NCI-H2196 treated with DMSO at 0.1 percent for 48 hours (cell line): ENCODE measurements at regions not wholly inside any gene's neighbourhood (a gene's known extent, or its start where the extent isn't known, plus 50 kb on each side); places are given as distances from the start of the nearest gene placed in this dataset.

Experiments used
- DNase-seq: peaks from one replicate; lab custom pipeline; 2025; ENCODE audit not compliant: unreplicated experiment; lab: John Stamatoyannopoulos, UW

DNA sequence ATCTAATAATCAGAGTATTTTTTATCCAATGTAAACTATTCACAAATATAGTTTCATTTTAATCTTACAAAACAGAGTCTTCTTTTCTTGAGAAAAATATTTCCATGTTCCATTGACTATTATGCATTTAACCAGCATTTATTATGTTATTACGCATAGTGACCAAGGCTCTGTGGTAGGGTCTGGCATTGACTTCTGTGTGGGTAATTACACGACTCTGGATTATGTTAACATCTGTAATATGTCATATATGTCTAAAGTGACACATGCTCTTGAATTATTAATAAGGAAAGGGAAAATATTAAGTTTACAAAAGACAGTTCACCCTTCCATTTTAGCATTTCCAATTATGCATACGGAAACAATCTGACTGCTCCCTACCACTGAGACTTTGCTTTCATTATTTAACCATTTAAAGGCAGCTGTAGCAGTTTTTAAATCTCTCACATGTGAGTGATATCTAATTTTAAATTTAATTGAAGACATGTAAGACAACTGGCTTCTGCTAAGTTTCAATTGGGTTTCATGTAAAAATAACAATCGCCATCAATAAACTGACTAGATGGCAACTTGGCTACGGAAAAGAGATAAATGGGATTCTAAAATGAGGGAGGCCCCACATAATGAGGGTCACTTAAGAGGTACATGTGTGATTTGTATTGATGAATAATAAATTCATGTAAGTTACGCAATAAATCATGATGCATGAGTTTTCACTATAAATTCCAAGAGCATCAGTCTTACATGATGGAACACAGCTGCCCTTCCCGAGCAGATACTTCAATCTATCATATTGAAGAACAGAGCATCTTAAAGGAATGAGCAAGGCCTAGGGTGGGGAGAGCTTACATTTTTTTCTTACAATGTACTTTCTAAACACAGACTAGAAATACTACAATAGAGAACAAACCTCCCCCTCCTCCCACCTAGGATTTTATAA lies 1056.8 kb downstream of the MAT2B start:
- no peak for DNase-seq

GRCh38 chr5:164563370-164563769 lies 1058.0 kb downstream of the MAT2B start:
- no peak for DNase-seq

DNA sequence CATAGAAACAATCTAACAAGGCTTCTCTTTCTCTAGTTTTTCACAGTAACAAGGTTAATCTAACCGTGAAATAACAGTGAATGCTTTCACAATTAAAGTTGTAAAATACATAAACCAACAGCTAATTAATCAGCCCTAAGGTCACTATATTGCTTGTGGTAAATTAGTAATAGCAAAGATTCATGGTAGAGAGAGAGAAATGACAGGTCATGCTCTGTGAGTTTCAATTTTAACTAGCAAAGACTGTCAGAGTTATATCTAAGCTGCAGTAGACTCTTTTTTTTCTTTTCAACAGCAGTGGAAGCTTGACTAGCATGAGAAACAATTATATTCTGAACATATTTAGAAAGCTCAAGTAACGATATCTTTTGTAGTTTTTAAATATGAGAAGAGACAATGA lies 1068.0 kb downstream of the MAT2B start:
- no peak for DNase-seq

GRCh38 chr5:164577201-164577600 lies 1071.8 kb downstream of the MAT2B start:
- DNase-seq = no peak

DNA sequence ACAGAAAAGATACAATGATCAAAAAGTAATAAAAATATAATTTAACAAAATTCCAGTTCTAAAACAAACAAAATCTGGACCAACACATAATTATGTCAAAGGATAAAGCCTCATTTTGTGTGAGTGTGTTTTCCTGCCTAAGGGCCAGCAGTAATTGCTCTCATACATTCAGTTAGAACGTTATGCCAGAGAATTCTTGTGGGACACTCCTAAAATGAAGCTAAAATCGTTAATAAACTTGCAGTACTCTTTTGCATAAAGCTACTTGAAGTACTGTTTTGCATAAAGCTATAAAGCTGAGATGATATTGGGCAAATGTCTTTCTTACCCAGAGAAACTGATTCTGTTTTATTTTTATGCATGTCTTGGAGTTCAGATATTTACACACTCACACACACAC lies 1072.3 kb downstream of the MAT2B start:
- no peak for DNase-seq

DNA sequence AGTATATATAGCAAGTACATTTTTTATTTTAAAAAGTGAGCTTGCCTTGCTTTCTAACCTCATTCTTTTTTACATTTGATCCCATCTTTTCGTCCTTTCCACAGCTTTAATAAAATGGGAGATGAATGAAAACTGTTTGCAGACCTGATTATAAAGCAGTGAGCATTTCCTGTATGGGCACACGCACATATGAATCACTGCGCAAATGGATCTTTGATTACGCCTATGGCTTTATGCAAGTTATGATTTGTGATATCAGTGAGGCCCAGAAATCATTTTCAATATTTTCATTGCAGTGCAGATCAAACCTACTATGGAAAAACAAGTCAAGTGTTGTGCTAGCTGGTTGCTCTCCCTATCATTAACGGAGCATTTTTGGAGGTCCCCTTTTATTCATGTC lies 1073.0 kb downstream of the MAT2B start:
- no peak for DNase-seq

DNA sequence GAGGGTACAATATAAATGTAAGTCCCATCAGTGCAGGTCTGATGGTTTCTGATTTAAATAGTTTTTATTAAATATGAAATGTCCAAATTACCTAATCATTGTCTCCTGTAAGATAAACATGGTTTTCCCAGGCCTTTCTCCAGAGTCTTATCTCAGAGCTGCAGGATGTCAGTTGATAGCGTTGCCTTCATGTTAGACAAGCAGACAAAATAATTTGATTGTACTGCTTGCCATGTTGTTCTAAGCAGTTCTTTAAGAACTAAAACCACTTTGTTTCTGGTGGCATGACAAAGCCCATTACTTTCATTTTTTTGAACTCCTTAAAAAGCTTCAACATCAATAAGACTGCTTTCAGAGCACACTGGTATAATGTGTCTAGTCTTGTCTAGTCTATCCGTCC lies 1073.5 kb downstream of the MAT2B start:
- DNase-seq = no peak

DNA sequence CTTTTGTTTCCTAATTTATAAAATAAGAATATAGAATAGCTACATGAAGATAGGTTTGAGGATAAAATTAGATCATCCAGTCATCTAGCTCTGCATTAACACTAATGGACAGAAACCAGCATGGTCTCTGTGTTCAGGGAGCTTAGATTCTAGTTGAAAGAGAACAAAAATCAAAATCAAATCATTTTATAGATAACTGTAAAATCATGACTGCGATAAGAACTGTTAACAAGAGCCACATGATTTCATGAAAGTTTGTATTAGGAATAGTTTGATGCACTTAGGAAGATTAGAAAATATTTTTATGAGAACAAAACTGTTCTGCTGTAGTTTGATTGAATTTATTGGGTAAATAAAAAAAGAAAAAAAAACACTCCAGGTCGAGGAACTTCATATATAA lies 1074.7 kb downstream of the MAT2B start:
- no peak for DNase-seq

DNA sequence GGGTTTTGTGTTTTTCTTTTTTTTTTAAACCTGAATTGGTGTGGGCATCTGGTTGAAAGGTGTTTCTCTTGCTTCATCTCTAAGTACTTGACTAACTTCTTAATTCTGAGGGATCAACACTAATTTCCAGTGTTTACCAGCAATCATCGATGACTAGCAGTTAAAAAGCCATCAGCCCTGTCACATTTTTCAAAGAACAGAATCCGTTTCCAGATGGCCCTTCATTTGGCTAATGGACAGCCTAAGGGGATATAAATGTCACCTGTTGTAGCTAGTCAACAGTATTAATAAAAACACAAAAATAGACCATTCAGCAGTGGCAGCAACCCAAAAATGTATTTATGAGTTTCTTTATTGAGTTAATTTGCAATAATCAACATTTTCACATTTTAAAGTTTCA lies 1076.5 kb downstream of the MAT2B start:
- no peak for DNase-seq

GRCh38 chr5:164593982-164594381 lies 1088.6 kb downstream of the MAT2B start:
- no peak for DNase-seq

GRCh38 chr5:164597293-164597900 lies 1092.0 kb downstream of the MAT2B start:
- no peak for DNase-seq

DNA sequence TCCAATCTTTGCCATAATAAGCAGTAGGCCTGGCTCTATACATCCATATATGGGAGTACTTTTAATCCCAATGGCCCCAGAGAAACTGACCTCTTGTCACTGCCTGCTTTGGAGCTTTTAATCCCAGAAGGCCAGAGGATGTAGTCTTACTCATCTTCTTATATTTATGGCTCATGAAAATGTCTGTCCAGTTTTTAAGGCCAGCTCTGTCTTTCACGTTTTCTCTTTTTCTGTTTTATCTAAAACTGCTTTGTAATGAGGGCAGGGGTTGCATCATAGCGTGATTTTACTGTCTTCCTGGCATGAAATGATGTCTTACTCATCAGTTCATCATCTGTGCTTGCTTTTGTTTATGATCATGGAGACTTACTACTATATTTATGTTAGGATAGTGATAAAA lies 1094.9 kb downstream of the MAT2B start:
- DNase-seq = no peak

DNA sequence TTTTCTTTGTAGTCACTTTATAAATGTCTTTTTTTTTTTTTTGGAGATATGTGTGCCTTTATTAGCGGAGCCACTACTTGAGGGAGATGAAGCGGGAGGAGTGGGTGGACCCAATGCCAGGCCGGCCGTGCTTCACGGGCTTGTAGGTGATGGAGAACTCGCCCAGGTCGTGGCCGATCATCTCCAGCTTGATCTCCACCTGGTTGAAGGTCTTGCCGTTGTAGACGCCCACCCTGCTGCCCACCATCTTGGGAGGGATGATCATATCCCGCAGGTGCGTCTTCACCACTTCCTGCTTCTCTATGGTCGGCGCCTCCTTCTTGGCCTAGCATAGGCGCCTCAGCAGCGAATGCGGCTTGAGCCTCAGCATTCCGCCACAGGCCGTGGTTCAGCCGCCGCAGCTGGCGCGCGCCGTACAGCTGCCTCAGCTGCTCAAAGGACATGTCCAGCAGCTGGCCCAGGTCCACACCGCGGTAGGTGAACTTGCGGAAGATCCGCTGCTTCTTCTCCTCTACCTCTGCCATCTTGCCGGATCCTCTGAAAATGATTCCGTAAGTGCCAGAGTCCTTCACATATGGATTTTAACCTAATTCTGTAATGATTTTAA lies 1095.6 kb downstream of the MAT2B start:
- DNase-seq = no peak

DNA sequence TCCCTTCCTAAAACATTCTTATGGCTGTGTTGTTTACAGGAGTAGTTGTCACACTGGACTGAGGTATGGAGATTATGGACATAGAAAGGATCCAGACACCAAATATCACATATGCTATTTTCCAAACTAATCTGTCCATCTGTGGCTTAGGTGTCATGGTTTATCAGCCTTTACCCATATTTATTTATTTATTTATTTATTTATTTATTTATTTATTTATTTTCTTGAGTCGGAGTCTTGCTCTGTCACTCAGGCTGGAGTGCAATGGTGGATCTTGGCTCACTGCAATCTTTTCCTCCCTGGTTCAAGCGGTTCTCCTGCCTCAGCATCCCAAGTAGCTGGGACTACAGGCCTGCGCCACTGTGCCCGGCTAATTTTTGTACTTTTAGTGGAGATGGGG lies 1103.1 kb downstream of the MAT2B start:
- no peak for DNase-seq

- DNase-seq = no peak
These were observed 1105.0 kb downstream of the MAT2B start for GRCh38 chr5:164610374-164610773.

DNA sequence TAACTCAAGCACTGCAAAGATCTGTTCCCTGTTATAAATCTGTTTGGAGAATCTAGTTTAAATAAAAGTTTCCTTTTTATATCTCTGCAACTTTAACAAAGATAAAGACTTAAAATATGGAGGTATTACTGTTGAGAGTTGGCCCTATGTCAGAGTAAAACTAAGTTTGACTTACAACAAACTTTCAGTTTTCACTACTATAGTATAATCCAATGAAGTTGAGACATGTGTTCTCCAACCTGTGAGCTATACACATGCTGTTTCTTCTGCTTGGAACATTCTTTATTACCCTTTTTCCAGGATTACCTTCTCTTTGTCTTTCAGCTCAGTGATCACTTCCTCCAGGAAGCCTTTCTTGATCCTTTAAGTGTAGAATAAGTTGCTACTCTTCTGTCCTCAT lies 1109.3 kb downstream of the MAT2B start:
- no peak for DNase-seq

DNA sequence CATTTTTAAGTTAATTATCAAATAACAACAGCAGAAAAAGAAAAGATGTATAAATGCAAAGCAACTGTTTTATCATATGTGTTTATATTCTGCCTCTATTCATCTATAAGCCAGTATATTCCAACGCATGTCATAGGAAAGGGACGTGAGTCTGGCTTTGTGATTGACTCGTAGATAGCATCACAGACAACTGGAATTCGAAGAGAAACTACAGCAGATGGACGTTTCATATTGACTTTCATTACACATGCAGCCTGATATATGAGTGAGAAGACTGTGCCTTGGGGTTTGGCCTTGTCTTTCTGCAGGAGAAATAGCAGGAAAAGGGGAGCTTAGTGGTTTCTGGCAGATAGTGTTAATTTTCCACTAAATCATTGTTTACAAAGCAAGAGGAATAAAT lies 1111.9 kb downstream of the MAT2B start:
- no peak for DNase-seq

DNA sequence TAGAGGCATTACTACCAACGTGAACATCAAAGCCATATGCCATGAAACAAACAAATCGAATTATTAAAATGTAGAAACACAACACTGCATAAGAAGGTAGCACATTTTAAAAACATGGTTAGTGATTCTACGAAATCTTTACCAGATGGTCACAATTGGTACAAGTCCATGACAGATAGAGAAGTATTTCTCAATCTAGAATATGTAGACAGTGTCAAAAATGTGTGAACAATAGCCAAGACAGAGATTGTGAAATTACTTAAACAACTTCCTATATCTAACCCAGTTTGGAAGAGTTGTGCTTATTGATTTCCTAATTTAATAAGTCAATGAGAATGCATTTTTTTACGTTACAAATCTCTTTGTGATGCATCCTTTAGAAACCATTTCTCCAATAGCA lies 1121.6 kb downstream of the MAT2B start:
- DNase-seq = no peak

DNA sequence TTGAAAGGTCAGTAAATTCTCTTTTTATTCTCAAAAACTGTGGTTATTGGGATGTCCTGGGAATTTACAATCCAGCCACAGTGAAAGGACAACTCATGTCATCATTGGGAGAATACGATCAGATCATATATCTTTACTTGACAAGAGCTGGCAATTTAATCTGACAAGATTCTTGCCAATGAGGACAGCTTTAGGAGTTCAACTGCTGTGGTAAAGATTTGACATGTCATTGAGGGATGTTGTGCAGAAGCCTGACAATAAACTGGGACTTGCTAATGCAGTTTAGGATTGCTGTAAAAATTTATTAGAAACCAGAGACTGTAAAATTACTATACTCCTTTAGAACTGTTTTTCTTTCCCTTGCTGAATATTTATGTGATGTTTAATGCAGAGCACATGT lies 1131.0 kb downstream of the MAT2B start:
- DNase-seq = no peak

GRCh38 chr5:164637931-164638521 lies 1132.6 kb downstream of the MAT2B start:
- DNase-seq = no peak

GRCh38 chr5:164649266-164649665 lies 1143.8 kb downstream of the MAT2B start:
- no peak for DNase-seq

- DNase-seq = no peak
These were observed 1145.0 kb downstream of the MAT2B start for GRCh38 chr5:164650427-164650826.
